Esophagus squamous epithelium (tissue), 5 donors: ENCODE measurements at regions not wholly inside any gene's neighbourhood (a gene's known extent, or its start where the extent isn't known, plus 50 kb on each side); places are given as distances from the start of the nearest gene placed in this dataset.
"Not testable (repeated sequence)": the region's sequence is repeated elsewhere in the genome, so short reads cannot be mapped to it uniquely, and the experiment has no call there.

Experiments used
- DNase-seq: peaks from one replicate; lab custom pipeline; 2025; lab: John Stamatoyannopoulos, UW
- H3K27ac ChIP-seq, 4 donors: fragments of 200-600 bp; sonication (generic); one replicate each; pipeline ENCODE4 v1.5.1; 2016 to 2019; ENCODE audit warnings: mild to moderate bottlenecking in 1 of 4
- H3K27me3 ChIP-seq, 4 donors: fragments of 200-600 bp; sonication (generic); 1 replicate in 3 of 4; 2 replicates in 1 of 4; pipeline versions ENCODE4 v1.5.1 to v1.6.0; 2017 to 2021; ENCODE audit warnings: antibody characterized with exemption in 1 of 4
- H3K36me3 ChIP-seq, 3 donors: fragments of 200-600 bp; sonication (generic); one replicate each; pipeline ENCODE4 v1.5.1; 2016 to 2019
- H3K4me1 ChIP-seq, 3 donors: fragments of 200-600 bp; sonication (generic); one replicate each; pipeline ENCODE4 v1.5.1; 2017 to 2019
- H3K4me3 ChIP-seq, 4 donors: fragments of 200-600 bp; sonication (generic); 1 replicate in 3 of 4; 2 replicates in 1 of 4; pipeline ENCODE4 v1.5.1; 2016 to 2019; ENCODE audit warnings: mild to moderate bottlenecking in 2 of 4, moderate library complexity in 1 of 4
- H3K9me3 ChIP-seq, 3 donors: fragments of 200-600 bp; sonication (generic); one replicate each; pipeline ENCODE4 v1.5.1; 2016 to 2019
- CTCF ChIP-seq, 6 experiments: fragments of 450-650 bp in 4 of 6; fragments of 200-600 bp in 2 of 6; sonication (generic) in 2 of 6; IDR thresholded peaks; one replicate each; pipeline ENCODE4 v1.5.1; 2016 to 2019; ENCODE audit warnings: antibody characterized with exemption in 6 of 6, mild to moderate bottlenecking in 4 of 6, moderate library complexity in 4 of 6
- POLR2A ChIP-seq, 4 donors: fragments of 450-650 bp; IDR thresholded peaks; one replicate each; pipeline ENCODE4 v1.6.1; 2017; ENCODE audit warnings: antibody characterized with exemption in 4 of 4, mild to moderate bottlenecking in 4 of 4, moderate library complexity in 3 of 4
- WGBS, 2 donors: methylation state at CpG; one replicate each; pipeline ENCODE4 v1.1.5; 2018; 5-methylcytosine and 5-hydroxymethylcytosine counted together
- intact Hi-C: fragments of 100-400 bp; cut with DNase I; formaldehyde crosslinking; loops from one replicate; pipeline ENCODE4 v1.15.0; 2022
- donor health status: DM: yes; HTN: yes; CAD: no.

GRCh38 chr13:24967970-24968369 is 128.0 kb upstream of the PABPC3 start:
- H3K27me3 ChIP-seq, intact Hi-C loops, H3K9me3 ChIP-seq, DNase-seq, H3K4me1 ChIP-seq, H3K36me3 ChIP-seq, H3K27ac ChIP-seq: not testable (repeated sequence)
- WGBS, 2 donors: 4% methylated on average over 3 of the region's 5 CpGs; no CpG with 5 or more reads in 1 of the 2 donors
- peak overlapping the region; percentile 2 to 57 (median 33) for H3K4me3 ChIP-seq

GRCh38 chr13:24968416-24968815 is 127.5 kb upstream of the PABPC3 start:
- DNase-seq, H3K36me3 ChIP-seq, H3K9me3 ChIP-seq, H3K27ac ChIP-seq, H3K27me3 ChIP-seq, intact Hi-C loops, H3K4me1 ChIP-seq: not testable (repeated sequence)
- WGBS, 2 donors: 43 to 58% methylated on average over 1 to 2 of the region's 2 CpGs
- peak in 1 of 6 experiments; percentile 51 for TF ChIP-seq CTCF (IDR thresholded peaks at IDR 0.05)
- H3K4me3 ChIP-seq: peak overlapping the region; percentile 2 to 57 (median 33)

- H3K4me1 ChIP-seq, H3K9me3 ChIP-seq, DNase-seq, H3K4me3 ChIP-seq, H3K36me3 ChIP-seq, H3K27me3 ChIP-seq, intact Hi-C loops, H3K27ac ChIP-seq: not testable (repeated sequence)
- WGBS, 2 donors: 75 to 83% methylated on average over 9 of the region's 9 CpGs
Observed at GRCh38 chr13:24973102-24973501, 122.8 kb upstream of the PABPC3 start.

GRCh38 chr13:24981181-24981803 is 114.6 kb upstream of the PABPC3 start:
- H3K4me3 ChIP-seq, DNase-seq, intact Hi-C loops, H3K4me1 ChIP-seq, H3K36me3 ChIP-seq, H3K9me3 ChIP-seq, H3K27ac ChIP-seq: not testable (repeated sequence)
- 25% methylated on average over 2 to 3 of the region's 3 CpGs for WGBS, 2 donors
- peaks cover 0 to 51% (median 0%) of the 10 kb centered on the region in 4 donors for H3K27me3 ChIP-seq

GRCh38 chr13:24982333-24982999 is 113.5 kb upstream of the PABPC3 start:
- H3K9me3 ChIP-seq: no peaks in the 10 kb centered on the region
- no peak overlapping the region for H3K4me3 ChIP-seq
- H3K36me3 ChIP-seq: no peaks in the 10 kb centered on the region
- TF ChIP-seq CTCF (IDR thresholded peaks at IDR 0.05): no peak
- no peak for TF ChIP-seq POLR2A (IDR thresholded peaks at IDR 0.05)
- no peak for DNase-seq
- whole genome bisulfite sequencing, 2 donors: 23 to 40% methylated on average over 4 to 10 of the region's 11 CpGs
- H3K27ac ChIP-seq: no peak overlapping the region
- H3K27me3 ChIP-seq: peaks cover 0 to 59% (median 0%) of the 10 kb centered on the region in 4 donors
- peaks cover 0 to 5% (median 0%) of the 10 kb centered on the region in 3 donors for H3K4me1 ChIP-seq
- intact Hi-C loops: no loop called here

GRCh38 chr13:24983094-24983493 is 112.8 kb upstream of the PABPC3 start:
- H3K27ac ChIP-seq: no peak overlapping the region
- 73 to 86% methylated on average over 8 of the region's 8 CpGs for WGBS, 2 donors

More at GRCh38 chr13:24983094-24983493, 112.8 kb upstream of the PABPC3 start:
- TF ChIP-seq CTCF (IDR thresholded peaks at IDR 0.05) (no peak), POLR2A (IDR thresholded peaks at IDR 0.05) (no peak)
- Histone ChIP-seq H3K36me3 (no peaks in the 10 kb centered on the region), H3K27me3 (peaks cover 0 to 66% (median 0%) of the 10 kb centered on the region in 4 donors), H3K4me3 (no peak overlapping the region), H3K9me3 (no peaks in the 10 kb centered on the region), H3K4me1 (peaks cover 0 to 5% (median 0%) of the 10 kb centered on the region in 3 donors)
- intact Hi-C loops: no loop called here
- no peak for DNase-seq
